SKM-1 treated with dmso at 0.1 percent for 144 hours (cell line): ENCODE measurements at regions not wholly inside any gene's neighbourhood (a gene's known extent, or its start where the extent isn't known, plus 50 kb on each side); places are given as distances from the start of the nearest gene placed in this dataset.
A peak's percentile ranks its signal among the peaks of the same experiment; 100 is the strongest.
"Not testable (repeated sequence)": the region's sequence is repeated elsewhere in the genome, so short reads cannot be mapped to it uniquely, and the experiment has no call there.

Experiments used
- DNase-seq: peaks from one replicate; lab custom pipeline; 2025; ENCODE audit not compliant: unreplicated experiment; lab: John Stamatoyannopoulos, UW

DNA sequence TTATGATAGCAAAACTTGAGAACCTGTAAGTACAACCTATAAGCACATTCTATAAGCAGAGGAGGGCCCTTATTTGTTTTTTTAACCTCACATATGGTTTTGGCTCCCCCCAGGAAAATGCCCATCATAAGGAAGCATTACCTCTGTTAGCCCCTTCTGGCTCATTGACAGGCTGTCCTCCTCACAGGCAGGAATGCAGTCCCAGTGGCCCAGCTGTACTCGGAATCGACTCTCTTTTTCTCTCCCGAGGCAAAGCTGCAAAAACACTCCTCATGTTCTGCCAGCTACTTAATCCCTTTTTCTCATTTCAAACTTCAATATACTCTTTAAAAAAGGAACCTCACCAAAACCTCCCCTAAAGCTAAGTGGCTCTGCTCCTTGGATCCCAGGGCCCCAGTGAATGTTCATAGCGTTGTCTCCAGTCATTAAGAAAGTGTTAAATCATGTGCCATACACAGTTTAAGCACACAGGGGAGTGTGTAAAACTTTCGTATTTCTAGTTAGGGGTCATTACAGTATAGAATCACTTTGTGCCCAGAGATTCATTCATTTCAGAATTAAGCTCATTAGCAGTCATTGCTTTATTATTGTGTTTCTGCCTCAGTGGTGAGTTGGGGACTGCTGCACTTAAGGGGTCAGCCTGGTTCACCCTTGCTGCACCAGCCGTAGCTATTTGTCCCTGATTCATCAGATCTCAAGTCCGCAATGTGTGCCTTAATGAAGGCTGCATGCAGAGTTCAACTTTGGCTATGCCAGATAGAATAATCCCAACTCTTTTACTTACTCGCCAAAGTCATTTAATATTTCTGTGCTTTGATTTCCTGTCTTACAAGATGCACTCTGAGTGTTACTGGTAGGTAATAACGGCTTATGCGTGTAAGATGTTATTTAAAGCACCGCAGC, 57.6 kb downstream of the JRKL start:
- DNase-seq: no peak

DNA sequence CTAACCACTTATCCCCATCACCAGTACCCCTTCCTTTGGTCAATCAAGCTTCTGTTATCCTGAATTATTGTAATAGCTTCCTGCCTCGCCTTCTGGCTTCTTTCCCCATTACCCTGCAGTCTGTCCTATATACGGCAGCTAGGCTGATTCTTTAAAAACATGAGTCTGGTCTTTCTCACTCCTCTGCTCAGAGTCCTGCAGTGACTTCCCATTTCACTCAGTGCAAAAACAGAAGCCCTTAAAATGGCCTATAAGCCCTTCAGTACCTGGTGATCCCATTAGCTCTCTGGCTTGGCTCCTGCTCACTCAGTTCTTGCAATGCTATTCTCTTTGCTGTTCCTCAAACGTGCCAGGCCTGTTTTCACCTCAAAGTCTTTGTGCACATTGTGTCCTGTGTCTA, 58.4 kb downstream of the JRKL start:
- DNase-seq: no peak

- DNase-seq: no peak
These were observed 66.3 kb downstream of the JRKL start for GRCh38 chr11:96456111-96456510.

GRCh38 chr11:96459751-96460150, 69.9 kb downstream of the JRKL start:
- no peak for DNase-seq

GRCh38 chr11:96461871-96462270, 72.1 kb downstream of the JRKL start:
- no peak for DNase-seq

DNA sequence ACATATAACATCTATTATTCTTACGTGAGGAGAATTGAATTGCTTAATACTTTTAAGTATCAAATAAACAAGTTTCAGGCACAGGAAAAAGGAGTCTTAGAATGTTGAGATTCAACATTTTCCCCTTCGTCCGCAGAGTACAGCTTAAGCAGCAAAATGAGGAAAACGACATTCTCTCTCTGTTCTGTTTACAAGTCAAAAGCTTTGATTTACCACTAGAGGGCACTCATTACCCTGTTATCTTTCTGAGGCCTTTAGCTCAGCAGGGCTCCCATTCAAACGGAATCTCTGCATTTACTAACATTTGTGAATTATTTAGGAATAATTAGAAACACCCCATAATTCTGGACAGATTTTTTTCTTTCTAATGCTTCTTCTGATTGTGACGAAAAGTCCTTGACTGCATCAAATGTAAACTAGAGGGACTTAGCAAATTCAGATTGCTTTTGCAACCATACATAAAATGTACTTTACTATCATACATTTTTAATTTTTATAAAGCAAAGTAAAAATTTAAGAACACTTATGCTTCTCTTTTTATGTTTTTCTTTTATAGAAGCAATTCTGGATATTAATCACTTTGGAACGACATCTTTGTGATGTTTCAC, 75.0 kb downstream of the JRKL start:
- DNase-seq: peak; percentile 89

- no peak for DNase-seq
These were observed 75.7 kb downstream of the JRKL start for GRCh38 chr11:96465512-96465911.

GRCh38 chr11:96466607-96467006, 76.8 kb downstream of the JRKL start:
- DNase-seq: no peak

- no peak for DNase-seq
These were observed 80.0 kb downstream of the JRKL start for GRCh38 chr11:96469776-96470175.

DNA sequence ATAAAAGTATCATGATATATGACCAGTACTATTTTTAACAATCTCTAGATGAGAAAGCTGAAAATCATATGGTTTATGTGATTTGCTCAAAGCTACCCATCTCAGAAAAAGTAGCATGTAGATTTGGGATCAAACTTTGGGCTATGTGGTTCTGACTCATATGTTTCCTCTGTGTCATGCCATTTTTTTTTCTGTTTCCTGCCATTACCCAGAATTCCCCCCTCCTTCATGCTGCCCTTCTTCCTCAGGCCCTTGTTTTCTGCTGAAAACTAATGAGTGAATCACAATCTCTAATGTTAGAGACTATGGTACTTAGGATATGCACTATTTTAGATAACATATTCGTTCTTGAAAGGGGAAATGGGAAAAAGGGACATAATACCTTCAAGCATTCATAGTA, 80.7 kb downstream of the JRKL start:
- DNase-seq: no peak

DNA sequence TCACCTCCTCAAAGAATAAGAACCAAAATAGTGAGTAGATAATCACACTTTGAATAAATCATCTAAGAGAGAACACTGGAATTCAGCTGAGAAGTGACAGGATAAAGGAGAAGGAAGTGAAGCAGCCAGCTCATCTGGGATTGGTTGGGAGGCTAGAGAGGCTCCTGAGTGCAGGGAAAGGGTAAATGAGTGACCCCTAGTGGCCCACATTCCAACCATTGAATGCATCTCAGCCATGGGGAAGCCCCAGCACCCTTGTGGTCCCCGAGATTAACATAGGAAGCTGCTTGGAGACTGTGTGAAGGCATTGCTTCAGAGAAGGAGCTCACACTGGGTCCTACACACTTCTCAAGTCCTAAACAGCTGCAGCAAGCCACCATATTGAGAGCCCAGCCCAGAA, 82.3 kb downstream of the JRKL start:
- DNase-seq: no peak

GRCh38 chr11:96474263-96474662, 84.5 kb downstream of the JRKL start:
- DNase-seq: no peak

DNA sequence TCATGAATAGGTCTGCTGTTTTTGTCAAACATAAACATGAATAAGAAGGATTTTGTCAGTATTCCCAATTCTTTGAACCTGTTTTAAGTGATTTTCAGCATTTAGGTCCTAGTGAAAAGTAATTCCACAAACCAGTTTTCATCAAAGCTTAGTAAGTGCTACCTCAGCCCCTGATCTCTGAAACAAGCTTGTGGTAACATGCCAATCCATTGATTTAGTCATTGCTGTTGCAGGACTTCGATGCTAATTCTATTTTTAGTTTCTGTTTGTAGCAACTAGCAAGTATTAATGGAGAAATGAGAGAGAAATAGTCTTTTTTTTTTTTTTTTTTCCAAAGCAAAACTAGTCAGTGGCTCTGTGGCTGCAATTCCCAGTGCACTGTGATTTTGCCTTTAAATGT, 91.4 kb downstream of the JRKL start:
- no peak for DNase-seq

DNA sequence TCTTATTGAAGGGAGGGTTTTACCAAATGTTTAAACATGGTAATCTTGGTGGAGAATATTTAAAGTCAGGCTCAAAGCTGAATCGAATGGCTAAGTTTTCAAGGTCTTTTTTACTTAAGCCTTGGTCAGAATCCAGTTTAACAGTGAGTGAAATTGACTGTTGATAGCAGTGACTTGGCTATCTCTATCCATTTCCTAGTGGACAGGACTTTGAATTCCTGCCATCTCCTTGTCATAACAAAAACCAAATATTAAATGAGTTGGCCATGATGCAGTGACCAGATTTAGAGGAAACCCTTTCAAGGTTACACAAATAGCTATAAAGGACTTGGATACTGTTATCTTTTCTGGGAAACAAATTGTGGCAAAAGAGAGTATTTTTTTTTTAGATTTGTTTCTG, 92.0 kb downstream of the JRKL start:
- DNase-seq: no peak

DNA sequence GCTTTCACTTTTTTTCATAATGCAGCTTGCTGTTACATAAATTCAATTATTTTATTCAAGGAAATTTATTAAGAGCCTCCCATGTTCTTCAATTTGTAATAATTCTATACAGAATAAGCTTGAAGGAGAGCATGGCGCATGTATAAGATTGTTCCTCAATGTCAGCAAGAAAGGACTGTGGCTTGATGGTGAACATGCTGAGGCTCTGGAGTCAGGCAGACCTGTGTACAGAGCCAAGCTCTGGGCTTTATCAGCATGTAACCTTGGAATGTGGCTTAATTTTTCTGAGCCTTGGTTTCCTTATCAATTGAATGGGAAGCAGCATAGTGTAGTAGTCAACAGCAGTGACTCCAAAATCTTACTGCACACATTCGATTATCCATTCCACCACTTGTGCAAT, 92.4 kb downstream of the JRKL start:
- DNase-seq: no peak

GRCh38 chr11:96483374-96483955, 93.7 kb downstream of the JRKL start:
- DNase-seq: no peak

DNA sequence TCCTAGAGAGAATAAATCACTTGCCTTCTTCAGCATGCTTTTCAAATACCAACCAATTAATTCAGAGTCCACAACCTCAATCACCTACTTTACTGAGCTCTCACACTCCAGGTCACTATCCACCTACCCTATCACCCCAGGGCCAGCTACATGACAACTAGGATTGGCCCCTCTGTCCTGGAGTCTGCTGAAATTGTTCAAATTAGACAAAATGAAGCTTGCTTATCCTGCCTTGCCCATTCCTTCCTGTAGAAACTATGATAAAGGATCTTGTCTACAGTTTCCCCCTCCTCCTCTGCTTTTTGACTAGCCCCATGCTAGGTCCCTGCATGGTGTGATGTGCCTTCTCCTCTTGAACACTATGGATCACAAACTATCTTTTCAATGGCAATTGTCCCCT, 94.5 kb downstream of the JRKL start:
- DNase-seq: no peak

- DNase-seq: no peak
These were observed 97.2 kb downstream of the JRKL start for GRCh38 chr11:96486890-96487611.

- not testable (repeated sequence) for DNase-seq
These were observed 99.1 kb downstream of the JRKL start for GRCh38 chr11:96488911-96489310.

GRCh38 chr11:96500440-96500839, 110.6 kb downstream of the JRKL start:
- no peak for DNase-seq

- DNase-seq: no peak
These were observed 116.2 kb downstream of the JRKL start for GRCh38 chr11:96506041-96506440.

- no peak for DNase-seq
These were observed 117.1 kb downstream of the JRKL start for GRCh38 chr11:96506953-96507354.
